SK-N-DZ (cell line): ENCODE measurements at regions not wholly inside any gene's neighbourhood (a gene's known extent, or its start where the extent isn't known, plus 50 kb on each side); places are given as distances from the start of the nearest gene placed in this dataset.

Experiments used
- DNase-seq: peaks from one replicate; pipeline ENCODE4 v3.0.0-alpha.2; 2015; ENCODE audit warnings: low spot score

DNA sequence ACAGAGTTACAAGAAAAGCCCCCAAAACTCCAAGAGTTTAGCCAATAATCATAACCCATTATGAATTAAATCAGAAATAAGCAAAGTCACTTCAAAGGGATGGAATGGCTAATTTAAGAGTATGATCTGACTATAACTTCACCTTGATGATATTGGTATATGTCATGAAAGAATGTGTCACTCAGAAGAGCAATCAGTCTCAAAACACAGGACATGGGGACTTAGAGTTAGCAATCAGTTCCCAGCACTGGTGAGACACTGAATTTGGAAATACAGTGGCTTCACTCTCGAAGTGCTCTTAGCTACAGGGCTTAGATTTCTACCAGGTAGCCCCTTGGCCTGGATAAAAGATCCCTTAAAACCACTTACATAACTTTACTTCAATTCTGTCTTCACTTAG is 65.7 kb upstream of the EXOC1L start:
- DNase-seq: no peak

- DNase-seq: no peak
Observed at GRCh38 chr4:55754754-55755350, 64.7 kb upstream of the EXOC1L start.

GRCh38 chr4:55756208-55756607 is 63.4 kb upstream of the EXOC1L start:
- no peak for DNase-seq

DNA sequence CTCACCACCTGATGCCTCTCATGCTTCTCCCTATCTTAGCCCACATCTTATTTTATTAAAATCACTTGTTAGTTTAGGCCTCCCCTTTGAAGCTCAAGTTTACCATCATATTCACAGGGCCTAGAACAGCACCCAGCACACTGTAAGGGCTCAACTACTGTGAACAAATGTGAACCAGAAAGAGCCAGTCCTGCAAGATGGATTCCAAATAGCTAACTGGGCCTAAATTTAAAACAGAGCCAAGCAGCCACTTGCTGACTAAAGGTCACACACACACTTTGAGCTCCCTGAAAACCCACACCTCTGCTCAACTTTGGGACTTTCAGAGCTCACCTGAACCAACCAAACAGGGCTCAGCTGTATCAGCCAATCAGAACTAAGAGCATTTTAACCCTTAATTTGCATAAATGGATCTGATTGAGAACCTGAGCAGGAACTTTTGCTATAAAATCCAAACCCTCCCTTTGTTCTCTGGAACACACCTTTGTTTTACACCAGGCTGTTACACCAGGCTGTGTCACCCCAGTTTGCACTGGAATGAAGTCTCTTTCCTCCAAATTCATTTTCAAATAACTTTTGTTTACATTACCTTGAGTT is 62.1 kb upstream of the EXOC1L start:
- no peak for DNase-seq

DNA sequence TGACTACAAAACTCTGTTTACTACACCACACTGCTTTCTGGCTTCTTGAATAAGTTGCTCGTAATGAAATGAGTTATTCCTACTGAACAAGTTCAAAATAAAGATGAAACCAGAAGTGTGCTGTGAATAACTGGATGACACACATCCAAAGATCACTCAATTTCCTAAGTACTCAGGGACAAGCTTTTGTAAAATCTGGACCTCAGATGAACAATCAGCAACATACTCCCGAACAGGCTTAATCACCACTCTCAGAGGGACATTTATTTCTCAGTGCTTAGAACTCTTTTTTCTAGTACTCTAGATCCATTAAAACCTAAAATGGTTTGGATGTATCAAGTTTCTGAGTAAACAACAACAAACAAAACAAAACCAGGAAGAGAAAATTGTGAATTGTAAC is 61.5 kb upstream of the EXOC1L start:
- no peak for DNase-seq

DNA sequence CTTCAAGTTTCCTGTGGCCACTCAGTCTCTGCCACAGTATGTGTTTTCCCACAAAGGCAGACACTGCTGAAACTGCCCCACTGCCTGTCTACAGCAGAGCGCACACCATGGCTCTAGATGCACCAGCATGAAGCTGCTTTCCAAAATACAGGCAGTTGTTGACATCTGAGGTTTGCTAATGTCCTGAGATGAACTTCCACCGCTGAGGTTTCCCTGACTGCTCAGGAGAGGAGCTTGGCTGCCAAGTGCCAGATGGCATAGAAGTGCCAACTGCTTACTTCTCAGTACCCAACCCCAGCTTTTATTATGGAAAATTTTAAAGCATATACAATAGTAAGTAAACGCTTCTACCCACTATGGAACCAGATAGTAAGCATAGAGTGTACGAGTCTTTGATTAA is 61.0 kb upstream of the EXOC1L start:
- no peak for DNase-seq

- no peak for DNase-seq
Observed at GRCh38 chr4:55762819-55763218, 56.8 kb upstream of the EXOC1L start.

- no peak for DNase-seq
Observed at GRCh38 chr4:55763996-55764395, 55.6 kb upstream of the EXOC1L start.

DNA sequence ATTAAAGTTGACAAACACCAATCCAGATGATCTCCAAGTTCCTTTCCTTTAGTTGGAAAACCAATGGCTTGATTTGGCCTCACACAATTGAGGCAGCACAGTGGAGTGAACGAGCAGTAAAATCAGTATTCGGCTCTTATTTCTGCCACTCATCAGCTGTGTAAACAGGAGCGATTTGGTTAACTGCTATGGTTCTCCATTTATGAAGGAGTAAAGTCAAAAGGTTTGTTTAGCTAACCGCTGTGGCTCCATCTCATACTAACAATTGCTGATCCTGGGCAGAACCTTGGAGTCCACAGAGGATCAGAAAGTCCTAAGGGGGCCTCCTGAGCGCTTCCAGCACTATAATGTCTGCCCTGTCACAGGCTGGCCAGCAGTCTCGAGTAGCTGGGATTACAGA is 54.5 kb upstream of the EXOC1L start:
- no peak for DNase-seq

DNA sequence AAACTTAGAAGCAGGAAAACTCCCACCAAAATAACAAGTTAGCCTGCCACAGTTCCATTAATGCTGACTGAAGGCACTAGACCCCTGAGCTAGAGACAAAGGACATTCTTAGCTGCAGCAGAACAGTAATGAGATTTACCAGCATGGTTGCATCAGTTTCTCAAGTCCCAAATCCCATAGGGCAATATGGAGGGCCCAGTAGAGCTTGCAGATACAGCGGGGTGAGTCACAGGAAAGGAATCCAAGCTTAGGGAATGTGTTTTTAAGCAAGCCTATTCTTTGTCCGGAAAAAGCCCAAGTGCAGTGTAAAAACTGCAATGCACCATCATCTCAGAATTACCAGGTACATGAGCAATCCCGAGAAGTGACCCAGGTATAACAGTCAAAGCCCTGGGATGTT is 51.3 kb upstream of the EXOC1L start:
- DNase-seq: no peak
